Astrocyte of the spinal cord (primary cell): ENCODE measurements at regions not wholly inside any gene's neighbourhood (a gene's known extent, or its start where the extent isn't known, plus 50 kb on each side); places are given as distances from the start of the nearest gene placed in this dataset.

ENCODE experiments used
- DNase-seq: peaks from one replicate; pipeline ENCODE4 v3.0.0; 2011; ENCODE audit warnings: low read depth, low spot score
- H3K4me3 ChIP-seq: 2 replicates; pipeline ENCODE4 v1.5.1; 2011; ENCODE audit warnings: low read depth, mild to moderate bottlenecking, low read length, moderate library complexity
- in situ Hi-C: cut with HindIII; loops from 2 replicates; pipeline ENCODE4 v1.10.0; 2017; ENCODE audit warnings: low sequenced_read_pairs
- TF ChIP-seq, protein P1 (sequence below): IDR thresholded peaks from 2 replicates; pipeline ENCODE4 v1.5.1; 2012; ENCODE audit warnings: low read depth, mild to moderate bottlenecking, low read length, inconsistent platforms

DNA sequence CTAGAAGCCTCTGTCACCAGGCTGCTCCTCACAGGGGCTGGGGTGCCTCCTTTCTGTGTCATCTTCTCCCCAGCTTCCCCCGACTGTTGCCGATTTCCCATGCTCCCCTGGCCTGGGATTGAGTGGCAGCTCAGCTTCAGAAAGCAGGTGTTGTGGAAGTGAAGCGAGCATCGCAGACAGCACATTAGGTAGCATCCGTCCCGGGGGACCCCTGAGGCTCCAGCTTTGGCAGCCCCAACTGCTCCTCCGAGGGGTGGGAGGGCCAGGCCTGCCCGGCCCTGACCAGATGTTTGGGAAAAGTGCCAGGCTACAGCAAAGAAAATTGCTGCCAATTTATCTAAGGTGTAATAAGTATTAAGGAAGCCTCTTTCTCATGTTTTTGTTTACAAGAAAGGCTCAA, 1045.6 kb downstream of the BCL11B start:
- TF ChIP-seq, protein P1, sequence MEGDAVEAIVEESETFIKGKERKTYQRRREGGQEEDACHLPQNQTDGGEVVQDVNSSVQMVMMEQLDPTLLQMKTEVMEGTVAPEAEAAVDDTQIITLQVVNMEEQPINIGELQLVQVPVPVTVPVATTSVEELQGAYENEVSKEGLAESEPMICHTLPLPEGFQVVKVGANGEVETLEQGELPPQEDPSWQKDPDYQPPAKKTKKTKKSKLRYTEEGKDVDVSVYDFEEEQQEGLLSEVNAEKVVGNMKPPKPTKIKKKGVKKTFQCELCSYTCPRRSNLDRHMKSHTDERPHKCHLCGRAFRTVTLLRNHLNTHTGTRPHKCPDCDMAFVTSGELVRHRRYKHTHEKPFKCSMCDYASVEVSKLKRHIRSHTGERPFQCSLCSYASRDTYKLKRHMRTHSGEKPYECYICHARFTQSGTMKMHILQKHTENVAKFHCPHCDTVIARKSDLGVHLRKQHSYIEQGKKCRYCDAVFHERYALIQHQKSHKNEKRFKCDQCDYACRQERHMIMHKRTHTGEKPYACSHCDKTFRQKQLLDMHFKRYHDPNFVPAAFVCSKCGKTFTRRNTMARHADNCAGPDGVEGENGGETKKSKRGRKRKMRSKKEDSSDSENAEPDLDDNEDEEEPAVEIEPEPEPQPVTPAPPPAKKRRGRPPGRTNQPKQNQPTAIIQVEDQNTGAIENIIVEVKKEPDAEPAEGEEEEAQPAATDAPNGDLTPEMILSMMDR, result no peak
- in situ Hi-C loops, result no loop called here
- DNase-seq, result no peak
- H3K4me3 ChIP-seq, result no peak overlapping the region

DNA sequence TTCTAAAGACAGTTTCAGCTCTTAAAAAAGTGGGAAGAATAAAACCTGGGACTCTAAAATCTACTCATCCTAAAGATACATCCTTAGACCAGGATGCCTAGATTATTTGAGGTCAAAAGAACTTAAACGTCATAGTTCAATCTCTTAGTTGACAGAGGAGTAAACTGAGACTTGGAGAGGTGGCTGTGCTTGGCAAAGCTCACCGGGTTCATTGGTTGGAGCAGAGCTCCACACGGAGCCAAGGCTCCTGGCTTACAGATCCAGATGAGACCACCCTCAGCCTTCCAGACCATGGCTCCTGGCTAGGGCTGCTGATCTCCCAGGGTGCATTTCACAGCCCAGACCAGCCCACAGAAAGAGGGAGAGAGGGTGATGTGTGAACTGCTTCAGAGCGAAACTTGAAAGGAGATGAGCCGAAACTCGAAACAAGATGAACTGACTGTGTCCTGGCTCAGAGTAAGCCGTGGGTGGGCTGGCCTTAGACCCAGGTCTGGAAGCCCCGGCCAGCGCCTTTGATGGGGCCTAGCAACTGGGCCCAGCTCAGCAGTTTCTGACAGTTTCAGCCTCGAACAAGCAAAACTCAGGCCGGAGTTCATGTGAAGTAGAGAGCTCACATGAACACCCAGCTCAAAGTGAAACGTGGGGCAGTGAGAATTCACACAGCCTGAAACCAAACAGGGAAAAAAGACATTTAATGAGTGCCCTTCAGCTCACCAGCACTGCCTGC, 1044.8 kb downstream of the BCL11B start:
- DNase-seq, result no peak
- TF ChIP-seq, protein P1, result no peak
- no peak overlapping the region for H3K4me3 ChIP-seq
- in situ Hi-C loops, result no loop called here

DNA sequence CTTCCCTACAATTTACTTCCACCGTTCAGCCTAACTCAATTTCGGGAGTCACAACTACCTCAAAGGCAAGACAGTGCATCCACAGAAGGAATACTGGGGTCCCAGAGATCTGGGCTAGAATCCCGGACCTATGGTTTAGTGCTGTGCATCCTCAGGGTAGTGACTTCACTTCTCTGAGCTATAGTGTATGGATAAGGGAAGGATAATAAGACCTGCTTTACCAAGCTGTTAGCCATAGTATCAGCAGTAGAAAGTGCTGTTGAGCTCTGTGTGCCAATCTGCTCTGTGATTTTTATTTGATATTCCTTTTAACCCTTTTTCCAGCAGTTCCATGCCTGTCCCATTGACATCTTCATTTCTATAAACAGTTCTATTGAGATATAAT, 1044.3 kb downstream of the BCL11B start:
- no peak for DNase-seq
- H3K4me3 ChIP-seq, result no peak overlapping the region
- in situ Hi-C loops, result no loop called here
- TF ChIP-seq, protein P1, result no peak

DNA sequence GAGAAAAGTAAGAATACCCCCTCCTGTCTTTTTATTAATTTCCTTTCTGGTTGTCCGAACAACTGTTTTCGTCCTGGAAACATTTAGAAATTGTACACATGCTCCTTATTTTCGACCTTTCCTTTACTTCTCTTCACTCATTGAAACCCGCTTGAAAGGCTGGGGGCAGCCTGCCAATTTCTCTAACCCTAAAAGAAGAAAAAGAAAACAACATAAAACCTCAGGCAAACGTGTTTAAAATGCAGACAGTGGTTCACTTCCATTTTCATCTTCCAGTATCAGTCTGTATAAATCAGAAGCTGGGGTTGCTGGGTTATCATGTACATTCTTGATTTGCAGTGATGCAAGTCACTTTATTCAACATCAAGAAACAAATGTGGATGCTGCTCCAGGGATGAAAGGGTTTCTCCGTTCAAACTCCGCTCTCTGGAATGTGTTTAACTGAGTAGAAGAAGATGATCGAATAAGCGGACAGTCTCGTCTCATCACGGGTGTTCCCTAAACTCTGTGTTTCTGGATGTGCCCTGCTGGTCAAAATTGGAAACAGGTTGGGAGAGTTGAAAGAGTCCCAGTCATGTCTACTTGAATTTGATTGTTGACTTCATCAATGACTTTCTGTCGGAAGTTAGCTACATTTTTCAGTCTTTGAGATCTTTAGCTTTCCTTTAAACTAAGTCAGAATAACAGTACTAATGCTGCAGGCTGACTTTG, 1042.2 kb downstream of the BCL11B start:
- no peak overlapping the region for H3K4me3 ChIP-seq
- in situ Hi-C loops, result no loop called here

DNA sequence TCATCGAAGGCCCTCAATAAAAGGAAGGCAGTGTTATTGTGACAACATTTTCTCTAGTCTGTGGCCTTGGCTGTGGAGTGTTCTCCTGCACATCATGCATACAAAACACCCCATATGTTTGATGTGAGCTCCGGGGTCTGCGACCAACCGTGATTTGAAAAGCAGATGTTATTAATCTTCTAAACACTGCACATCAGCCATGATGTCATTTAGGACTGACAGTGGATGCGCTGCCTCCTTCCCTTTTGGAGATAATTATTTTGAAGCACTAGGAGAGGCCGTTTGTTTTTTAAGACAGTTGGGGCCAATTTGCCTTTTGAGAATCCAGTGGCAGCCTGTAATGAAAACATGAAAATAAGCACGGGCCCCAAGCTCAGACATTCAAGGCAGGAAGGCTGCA, 1041.6 kb downstream of the BCL11B start:
- TF ChIP-seq, protein P1, result no peak
- H3K4me3 ChIP-seq, result no peak overlapping the region
- in situ Hi-C loops, result no loop called here
- DNase-seq, result no peak

More for the DNA sequence above, 1042.2 kb downstream of the BCL11B start:
- DNase-seq, result peak; percentile 23
- TF ChIP-seq, protein P1, result no peak

DNA sequence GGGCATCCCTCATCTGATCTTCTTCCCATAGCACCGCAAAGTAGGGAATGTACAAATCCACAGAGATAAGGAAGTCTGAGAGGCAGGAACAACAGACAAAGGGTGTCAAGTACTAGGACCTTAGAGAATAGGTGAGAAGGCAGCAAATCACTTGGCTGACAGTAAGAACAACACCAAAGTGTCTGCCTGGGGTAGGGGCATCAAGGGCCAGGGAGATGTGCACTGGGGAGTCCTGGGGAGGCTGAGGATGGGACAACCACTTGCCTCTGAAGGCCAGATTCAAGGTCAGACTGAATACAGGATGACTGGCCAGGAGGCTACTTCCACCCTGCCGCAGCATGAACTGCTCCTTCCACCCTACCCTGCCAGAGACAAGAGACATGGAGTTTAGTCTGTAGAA, 1040.8 kb downstream of the BCL11B start:
- TF ChIP-seq, protein P1, result no peak
- in situ Hi-C loops, result no loop called here
- DNase-seq, result no peak
- H3K4me3 ChIP-seq, result no peak overlapping the region
